K562 (cell line): ENCODE measurements at regions not wholly inside any gene's neighbourhood (a gene's known extent, or its start where the extent isn't known, plus 50 kb on each side); places are given as distances from the start of the nearest gene placed in this dataset.

ENCODE experiments used
- ATF1 ChIP-seq, 2 experiments: fragments of 450-650 bp in 1 of 2; IDR thresholded peaks; 2 replicates each; pipeline ENCODE4 v1.6.1; 2016; ENCODE audit warnings: missing compliant biosample characterization in 1 of 2, missing genetic modification characterization in 1 of 2
- EP300 ChIP-seq: IDR thresholded peaks from 2 replicates; pipeline ENCODE4 v1.6.1; 2012; ENCODE audit warnings: low read length, improper control_type of control experiment
- RAD21 ChIP-seq, 2 experiments: fragments of 250-450 bp in 1 of 2; fragments of 450-650 bp in 1 of 2; sonication (Bioruptor Pico) in 1 of 2; formaldehyde crosslinking in 1 of 2; IDR thresholded peaks in 1 of 2; conservative IDR thresholded peaks in 1 of 2; 2 replicates each; pipeline versions ENCODE4 v1.4.0 to v1.8.0; 2020 to 2022; ENCODE audit warnings: mild to moderate bottlenecking in 2 of 2, moderate library complexity in 1 of 2
- SAFB2 ChIP-seq: fragments of 200-400 bp; formaldehyde crosslinking; IDR thresholded peaks from 2 replicates; pipeline ENCODE4 v1.6.1; 2018; ENCODE audit warnings: borderline replicate concordance, low read length, low read depth, moderate library complexity; ENCODE audit not compliant: severe bottlenecking
- SUPT5H ChIP-seq: fragments of 450-650 bp; IDR thresholded peaks from 2 replicates; pipeline ENCODE4 v1.6.1; 2016
- ZNF23 ChIP-seq: fragments of 250-450 bp; sonication (Bioruptor Pico); IDR thresholded peaks from 2 replicates; pipeline ENCODE4 v1.4.0; 2020; ENCODE audit warnings: mild to moderate bottlenecking

DNA sequence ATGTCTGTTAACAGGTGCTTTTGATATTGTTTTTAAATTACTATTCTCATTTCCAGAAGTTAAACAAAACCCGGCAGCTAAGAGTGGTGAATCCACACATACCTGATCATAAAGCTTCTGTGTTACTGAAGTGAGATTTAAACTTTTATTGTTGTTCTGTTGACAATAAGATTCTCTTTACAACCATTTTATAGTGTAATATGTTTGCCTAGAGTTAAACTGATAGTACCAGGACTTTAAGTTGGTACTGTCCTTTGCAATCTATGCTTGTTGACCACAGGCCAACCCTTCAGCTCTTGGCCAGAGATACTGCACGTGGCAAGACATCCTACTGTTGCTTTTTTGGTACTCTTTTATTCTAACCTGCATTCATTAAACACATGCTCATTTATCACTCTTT lies 806.2 kb downstream of the MTRR start:
- no peak for TF ChIP-seq SUPT5H
- no peak for TF ChIP-seq EP300
- no peak for TF ChIP-seq SAFB2
- TF ChIP-seq ZNF23 (CRISPR knock-in tag): no peak
- no peak for TF ChIP-seq ATF1 (CRISPR knock-in tag; IDR thresholded peaks at IDR 0.05)
- TF ChIP-seq ATF1 (tag; IDR thresholded peaks at IDR 0.05): no peak
- TF ChIP-seq RAD21 (CRISPR knock-in tag; conservative IDR thresholded peaks at IDR 0.05 in 1 of 2, IDR thresholded peaks at IDR 0.05 in 1 of 2): no peak
